Hepatocyte (in vitro differentiated cells): ENCODE measurements at regions not wholly inside any gene's neighbourhood (a gene's known extent, or its start where the extent isn't known, plus 50 kb on each side); places are given as distances from the start of the nearest gene placed in this dataset.

Experiments
- EZH2 ChIP-seq: fragments of 200-600 bp; sonication (generic); IDR thresholded peaks from 2 replicates; pipeline ENCODE4 v1.6.1; 2016; ENCODE audit warnings: antibody characterized with exemption, mild to moderate bottlenecking, borderline replicate concordance
- EZH2phosphoT487 ChIP-seq: fragments of 200-600 bp; sonication (generic); IDR thresholded peaks from one replicate; pipeline ENCODE4 v1.6.1; 2018; ENCODE audit warnings: antibody characterized with exemption, mild to moderate bottlenecking, low read depth, moderate library complexity; ENCODE audit not compliant: unreplicated experiment, severe bottlenecking
- TF ChIP-seq, protein P1 (sequence below): fragments of 200-600 bp; sonication (generic); IDR thresholded peaks from 2 replicates; pipeline ENCODE4 v1.5.1; 2016; ENCODE audit warnings: antibody characterized with exemption, mild to moderate bottlenecking; ENCODE audit not compliant: poor library complexity

- TF ChIP-seq, protein P1, sequence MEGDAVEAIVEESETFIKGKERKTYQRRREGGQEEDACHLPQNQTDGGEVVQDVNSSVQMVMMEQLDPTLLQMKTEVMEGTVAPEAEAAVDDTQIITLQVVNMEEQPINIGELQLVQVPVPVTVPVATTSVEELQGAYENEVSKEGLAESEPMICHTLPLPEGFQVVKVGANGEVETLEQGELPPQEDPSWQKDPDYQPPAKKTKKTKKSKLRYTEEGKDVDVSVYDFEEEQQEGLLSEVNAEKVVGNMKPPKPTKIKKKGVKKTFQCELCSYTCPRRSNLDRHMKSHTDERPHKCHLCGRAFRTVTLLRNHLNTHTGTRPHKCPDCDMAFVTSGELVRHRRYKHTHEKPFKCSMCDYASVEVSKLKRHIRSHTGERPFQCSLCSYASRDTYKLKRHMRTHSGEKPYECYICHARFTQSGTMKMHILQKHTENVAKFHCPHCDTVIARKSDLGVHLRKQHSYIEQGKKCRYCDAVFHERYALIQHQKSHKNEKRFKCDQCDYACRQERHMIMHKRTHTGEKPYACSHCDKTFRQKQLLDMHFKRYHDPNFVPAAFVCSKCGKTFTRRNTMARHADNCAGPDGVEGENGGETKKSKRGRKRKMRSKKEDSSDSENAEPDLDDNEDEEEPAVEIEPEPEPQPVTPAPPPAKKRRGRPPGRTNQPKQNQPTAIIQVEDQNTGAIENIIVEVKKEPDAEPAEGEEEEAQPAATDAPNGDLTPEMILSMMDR: no peak
- TF ChIP-seq EZH2 (no peak), EZH2phosphoT487 (no peak)
These were observed 65.8 kb upstream of the CACUL1 start for GRCh38 chr10:118820326-118821116.
